ENCODE measurements at regions not wholly inside any gene's neighbourhood (a gene's known extent, or its start where the extent isn't known, plus 50 kb on each side); places are given as distances from the start of the nearest gene placed in this dataset.
"Not testable (repeated sequence)": the region's sequence is repeated elsewhere in the genome, so short reads cannot be mapped to it uniquely, and the experiment has no call there.

DNA sequence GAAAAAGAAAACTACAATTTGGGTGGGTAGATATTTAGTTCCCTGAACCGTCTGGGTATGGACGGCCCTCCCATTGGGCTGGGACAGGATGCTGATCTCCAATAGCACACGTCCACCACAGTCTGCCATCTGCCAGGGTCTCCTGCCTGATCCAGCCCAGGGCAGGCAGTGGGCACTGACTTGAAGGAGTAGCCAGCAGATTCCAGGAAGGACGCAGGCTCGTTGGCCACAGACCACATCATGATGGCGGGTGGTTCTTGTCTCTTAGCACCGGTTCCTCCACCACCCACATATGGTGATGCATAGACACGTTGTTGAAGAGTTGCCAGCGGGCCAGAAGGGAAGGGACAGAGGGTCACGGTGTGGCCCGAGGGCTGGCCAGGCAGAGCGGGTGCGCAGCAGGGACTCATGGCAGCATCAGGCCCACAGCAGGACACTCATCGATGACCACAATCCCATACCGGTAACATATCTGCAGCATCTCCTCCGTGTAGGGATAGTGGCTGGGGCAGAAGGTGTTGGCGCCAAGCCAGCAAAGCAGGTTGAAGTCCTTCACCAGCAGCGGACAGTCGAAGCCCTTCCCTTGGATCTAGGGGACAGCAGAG, 155.8 kb upstream of the FAM174A start:
- ATAC-seq = not testable (repeated sequence)

DNA sequence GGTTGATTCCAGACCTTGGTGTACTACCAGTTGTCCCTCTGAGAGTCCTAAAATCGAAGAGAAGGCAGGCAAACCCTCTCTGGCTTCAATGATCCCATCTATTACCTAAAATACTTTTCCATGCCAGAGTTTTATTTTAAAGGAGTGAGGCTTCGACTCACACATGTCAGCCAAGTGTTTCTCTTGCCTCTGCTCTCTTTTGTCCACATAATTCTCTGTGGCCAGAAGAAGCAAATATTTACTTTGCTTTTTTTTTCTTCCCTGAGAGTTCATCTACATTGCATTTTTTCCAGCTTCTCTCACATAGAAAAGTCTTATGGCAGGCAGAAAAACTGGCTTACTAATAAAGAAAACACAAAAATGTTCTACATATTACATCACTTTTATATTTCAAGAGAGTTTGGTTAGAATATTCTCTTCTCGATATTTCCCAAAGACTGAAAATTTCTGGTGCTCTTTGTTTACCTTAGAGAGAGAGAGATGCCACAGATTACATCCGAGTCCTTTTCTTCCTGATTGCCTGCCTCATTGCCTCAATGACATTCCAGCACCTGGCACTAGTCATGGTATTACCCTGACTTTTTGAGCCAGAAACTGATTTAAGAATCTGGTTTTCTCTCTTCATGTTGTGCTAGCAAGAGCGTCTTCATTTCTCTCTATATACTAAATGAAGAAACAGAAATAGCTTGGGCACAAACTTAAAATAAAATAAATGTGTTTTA, 170.3 kb upstream of the FAM174A start:
- not testable (repeated sequence) for ATAC-seq

DNA sequence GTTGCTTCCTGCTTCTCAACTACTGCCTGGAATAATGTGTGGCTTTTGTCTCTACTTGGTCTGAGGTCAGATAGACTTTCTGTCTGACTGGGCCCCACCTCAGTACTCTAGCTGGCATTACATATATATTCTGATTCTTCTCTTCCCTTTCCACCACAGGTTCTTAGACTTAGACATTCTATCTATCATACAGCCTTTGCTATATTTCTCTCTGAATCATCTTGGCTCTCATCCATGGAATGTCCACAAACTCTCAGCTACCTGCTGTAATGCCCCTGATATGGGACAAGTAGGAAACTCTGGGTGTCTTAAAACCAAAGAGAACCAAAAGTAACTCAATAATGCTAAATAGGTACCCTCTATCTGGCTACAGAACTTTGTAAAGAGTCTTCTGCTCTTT, 170.8 kb upstream of the FAM174A start:
- not testable (repeated sequence) for ATAC-seq

DNA sequence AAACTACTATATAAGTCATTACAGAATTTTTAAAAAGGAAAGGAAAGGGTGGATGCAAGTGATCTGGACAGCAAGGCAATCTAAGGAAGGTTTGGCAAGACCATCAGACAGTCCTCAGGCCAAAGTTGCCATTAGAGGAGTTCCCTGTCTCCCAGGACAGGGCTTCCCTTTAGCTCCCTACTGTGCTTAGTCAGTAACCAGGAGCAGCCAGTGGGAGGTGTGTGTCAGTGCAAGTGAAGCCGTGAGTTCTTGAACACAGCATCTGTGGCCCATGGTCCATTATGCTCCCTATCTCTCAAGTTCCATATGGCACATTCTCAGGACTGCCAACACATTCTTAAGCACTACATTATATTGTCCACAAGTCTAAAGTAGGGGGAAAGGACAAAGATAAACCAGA, 175.2 kb upstream of the FAM174A start:
- ATAC-seq = not testable (repeated sequence)

DNA sequence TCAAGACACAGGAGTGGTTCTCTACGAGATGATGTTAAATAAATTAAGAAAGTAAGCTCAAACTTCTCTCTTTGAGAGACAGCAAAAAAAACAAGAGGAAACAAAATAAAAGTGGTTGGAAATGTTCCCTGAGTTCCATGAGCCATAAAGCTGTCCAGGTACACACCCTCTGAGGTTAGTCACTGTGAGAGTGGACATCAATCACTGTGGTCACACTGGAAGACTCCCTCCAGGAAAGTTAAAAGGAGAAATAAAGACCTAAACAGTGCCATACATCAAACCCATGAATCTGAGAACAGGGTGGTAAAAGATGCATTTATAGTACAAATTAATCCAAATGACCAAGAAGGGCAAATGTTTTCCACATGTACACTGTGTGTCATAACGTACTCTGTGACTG, 188.9 kb upstream of the FAM174A start:
- not testable (repeated sequence) for ATAC-seq

DNA sequence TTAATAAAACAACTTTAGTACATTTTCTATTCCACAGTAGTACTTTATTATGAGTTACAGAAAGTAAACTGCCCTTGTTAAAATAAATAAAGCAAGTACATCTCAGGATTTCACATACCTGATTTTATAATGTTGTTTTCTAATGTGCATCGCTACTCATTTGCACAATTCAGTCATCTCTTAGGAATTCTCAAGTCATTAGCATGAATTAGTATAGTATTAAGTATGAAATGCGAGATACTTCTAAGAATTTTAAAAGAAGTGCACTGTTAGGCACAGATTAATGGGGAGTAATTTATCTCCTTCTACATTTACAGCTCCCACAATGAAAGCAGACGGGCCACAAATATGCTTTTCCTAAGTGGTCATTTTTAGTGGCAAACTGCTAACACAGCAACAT, 193.7 kb upstream of the FAM174A start:
- ATAC-seq = not testable (repeated sequence)

DNA sequence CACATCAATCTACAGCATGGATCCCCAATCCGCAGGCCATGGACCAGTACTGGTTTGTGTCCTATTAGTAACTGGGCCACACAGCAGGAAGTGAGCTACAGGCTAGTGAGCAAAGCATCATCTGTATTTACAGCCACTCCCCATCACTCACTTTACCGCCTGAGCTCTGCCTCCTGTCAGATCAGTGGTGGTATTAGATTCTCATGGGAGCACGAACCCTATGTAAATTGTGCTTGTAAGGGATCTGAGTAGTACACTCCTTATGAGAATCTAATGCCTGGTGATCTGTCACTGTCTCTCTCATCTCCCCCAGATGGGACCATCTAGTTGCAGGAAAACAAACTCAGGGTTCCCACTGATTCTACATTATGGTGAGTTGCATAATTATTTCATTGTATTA, 212.7 kb upstream of the FAM174A start:
- no peak for ATAC-seq

DNA sequence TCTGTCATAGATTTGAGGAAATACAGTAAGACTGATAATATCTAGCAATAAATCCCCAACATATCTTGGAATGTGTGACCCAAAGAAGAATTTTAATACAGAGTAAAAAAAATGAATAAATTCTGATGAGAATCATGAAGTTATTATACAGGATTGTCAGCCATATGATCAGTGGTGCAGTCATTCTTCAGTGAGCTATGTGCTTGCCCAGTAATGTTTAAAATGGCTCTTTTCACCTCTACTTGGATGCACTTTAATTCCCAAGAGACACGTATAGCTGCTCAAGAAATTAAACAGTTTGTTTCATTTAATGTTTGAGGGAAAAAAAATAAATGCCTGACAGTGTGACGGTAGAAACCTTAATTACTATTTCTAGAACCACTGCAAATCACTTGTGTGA, 215.3 kb upstream of the FAM174A start:
- ATAC-seq = no peak

DNA sequence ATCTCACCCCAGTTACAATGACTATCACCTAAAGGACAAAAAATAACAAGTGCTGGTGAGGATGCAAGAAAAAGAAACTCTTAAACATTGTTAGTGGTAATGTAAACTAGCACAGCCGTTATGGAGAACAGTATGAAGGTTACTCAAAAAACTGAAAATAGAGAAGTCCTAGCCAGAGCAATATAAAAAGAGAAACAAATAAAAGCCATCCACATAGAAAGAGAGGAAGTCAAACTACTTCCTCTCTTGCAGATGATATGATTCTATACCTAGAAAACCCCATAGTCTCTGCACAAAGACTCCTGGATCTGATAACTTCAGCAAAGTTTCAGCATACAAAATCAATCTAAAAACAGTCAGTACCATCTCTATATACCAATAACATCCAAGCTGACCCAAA, 221.5 kb upstream of the FAM174A start:
- ATAC-seq = no peak

DNA sequence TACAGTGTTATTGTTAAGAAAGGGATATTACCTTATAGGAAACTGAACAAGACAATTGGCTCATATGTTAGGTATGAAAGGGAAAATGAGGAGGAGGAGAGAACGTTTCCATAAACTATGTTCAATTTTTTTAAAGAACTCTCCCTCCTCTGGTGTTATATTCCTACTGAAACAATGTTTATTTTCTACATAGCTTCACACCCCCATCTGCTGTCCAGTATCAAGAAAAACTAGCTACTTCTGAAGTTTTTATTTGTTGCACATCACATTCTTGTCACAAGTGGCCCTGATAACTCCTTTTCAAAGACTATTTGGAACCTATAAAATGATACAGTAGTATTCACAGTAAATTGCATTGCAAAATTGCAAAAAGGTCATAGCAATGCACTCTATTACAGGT, 223.4 kb upstream of the FAM174A start:
- ATAC-seq = no peak

DNA sequence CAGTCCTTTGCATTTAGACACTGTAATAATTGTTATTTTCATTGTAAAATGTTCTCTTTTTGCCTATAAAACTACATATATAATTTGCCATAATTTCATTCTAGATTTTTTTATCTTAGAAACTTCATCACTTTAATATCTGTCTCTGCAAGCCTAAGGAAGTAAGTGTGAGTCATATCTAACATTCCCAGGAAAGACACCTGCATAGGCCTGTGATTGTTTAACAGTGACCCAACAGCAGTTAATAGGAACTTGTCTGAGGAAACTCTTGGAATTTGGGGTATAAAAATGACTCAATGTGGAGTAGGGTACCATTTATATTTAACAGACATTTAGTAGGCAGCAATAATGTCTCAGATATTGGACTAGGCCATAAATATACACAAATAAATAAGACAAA, 229.2 kb upstream of the FAM174A start:
- ATAC-seq = no peak

DNA sequence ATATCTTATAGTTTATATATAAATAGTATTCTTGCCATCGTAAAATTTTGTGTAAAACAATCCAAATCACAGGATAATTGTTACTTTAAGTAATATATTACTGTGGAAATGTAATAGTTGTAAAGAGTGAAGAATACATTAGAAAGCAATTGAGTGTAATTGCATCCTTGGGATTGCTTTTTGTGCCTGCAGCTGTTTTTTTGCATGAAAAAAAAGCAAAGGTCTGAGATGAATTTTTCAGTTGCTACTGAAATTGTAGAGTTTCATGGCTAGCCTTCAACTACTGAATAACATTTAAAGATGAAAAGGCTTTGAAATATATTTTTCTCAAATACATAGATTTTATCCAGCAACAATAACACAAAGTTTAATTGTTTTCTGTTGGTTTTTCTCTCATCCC, 232.0 kb upstream of the FAM174A start:
- ATAC-seq = no peak

DNA sequence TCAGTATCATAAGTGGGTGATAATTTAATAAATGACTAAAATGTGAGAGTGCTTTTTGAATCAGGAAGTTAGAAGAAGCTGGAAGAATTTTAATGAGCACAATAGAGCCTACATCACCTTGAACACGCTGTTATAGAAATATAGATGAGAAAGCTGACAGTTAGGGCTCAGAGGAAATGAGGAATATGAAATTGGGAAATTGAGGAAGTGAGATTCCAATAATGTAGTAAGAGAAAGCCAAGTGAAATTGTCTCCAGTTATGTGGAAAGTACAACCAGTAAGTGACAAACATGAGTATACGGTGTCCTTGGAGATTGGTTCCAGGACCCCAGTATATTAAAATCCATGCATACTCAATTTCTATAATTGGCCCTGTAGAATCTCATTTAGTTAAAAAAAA, 235.9 kb upstream of the FAM174A start:
- no peak for ATAC-seq

DNA sequence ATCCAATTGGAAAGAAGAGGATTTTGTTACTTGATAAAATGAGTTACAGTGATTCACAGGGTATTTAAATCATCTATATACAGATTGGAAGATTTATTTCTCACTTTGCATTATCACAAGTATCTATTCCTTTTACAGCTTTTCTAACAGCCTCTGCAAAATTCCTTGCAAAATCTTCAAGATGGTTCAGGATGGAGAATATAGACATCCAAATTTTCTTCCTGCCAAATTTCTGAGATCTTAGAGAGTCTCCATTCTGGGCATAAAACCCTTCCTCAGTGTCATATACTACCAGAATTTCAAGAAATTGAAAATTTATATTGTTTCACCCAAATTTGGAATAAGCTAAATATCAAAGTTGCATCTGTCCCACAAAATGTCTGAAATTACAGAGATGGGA, 259.1 kb upstream of the FAM174A start:
- ATAC-seq = no peak

DNA sequence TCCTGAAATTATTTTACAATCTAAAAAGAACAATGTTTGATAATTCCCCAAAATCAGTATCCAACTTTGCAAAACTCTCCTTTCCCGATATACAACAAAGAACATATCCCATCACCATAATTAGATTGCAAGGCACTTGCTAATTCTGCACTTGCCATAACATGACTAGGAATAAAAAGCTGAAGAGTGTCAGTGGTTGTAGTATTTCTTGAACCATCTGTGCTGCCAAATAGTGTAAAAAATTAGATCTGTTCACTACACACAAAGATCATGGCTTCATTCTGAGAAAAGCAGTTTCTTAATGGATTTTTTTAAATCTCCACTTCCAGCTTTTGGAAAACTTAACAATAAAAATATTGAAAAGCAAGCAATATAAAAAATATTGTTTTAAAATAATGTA, 259.5 kb upstream of the FAM174A start:
- no peak for ATAC-seq

DNA sequence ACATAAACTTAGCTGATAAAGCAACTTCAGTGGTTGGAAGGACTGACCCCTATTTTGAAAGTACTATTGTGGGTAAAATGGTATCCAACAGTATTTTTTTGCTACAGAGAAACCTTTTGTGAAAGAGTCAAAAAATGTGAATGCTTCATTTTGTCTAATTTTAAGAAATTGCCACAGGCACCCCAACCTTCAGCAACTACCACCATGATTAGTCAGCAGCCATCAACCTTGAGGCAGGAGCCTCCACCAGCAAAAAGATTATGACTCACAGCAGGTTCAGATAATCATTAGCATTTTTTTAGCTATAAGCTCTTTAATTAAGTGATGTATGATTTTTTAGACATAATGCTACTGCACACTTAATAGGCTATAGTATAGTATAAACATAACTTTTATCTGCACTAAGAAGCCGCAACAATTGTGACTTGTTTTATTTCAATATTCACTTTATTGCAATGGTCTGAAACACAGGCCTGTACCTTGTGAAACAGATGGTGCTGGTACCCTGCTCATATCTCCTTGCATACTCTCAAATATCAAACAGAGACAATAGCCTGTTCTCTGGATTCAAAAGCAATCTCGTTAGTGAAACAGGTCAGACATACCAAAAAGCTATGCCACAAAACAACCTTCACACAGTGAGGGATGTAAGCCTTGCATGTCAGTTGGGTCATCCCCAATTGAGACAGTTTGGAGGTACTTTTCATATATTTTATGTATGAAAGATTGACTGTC, 261.2 kb upstream of the FAM174A start:
- ATAC-seq = no peak

DNA sequence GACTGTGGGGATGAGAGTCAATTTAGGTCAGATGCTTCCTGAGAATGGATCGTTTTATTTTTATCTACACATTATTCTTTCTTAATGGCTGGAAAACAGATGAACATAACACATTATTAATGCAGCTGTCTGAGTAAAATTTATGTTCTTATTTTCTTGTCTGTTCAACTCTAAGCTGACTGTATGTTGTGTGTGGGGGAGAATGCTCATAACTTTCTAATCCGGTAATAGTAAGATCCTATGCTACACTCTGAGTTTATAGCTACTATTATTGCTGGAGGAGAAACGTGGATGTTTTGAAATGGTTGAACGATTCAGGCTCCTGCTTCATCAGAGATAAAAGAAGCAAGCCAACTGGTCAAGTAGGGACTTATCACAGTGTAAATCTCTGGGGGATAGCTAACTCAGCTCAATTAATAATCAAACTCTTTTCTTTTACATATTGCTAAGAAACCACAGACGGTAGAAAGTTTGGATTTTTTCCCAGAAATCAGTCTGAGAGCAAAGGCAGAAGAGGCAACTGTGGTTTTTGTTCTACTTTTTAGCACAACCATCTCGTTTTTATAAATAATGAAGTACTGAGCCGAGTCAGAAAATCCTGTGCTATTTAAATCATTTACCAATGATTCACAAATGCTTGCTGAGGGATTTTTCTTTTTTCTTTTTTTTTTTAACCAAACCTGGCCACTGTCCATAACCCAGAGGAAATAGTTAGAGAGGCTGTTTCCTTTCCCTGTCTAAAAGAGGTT, 265.0 kb upstream of the FAM174A start:
- ATAC-seq = no peak

DNA sequence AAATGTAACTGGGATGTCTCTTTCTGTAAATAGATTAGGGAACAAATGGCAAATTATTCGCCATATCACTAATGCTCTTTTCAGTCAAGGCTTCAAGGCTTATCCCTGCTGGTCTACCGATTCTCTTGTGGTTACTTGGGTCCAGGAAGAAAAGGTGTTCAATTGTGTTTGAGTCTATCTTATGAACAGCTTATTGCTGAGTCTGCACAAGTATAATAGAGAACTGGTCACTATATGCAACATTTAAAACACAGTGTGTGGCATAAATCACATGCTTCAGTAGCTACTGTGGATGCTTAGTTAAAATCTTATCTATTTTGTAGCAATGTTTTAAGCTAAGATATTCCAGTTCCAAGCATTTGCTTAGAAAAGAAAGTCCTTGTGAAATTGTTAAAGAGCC, 274.2 kb upstream of the FAM174A start:
- no peak for ATAC-seq

DNA sequence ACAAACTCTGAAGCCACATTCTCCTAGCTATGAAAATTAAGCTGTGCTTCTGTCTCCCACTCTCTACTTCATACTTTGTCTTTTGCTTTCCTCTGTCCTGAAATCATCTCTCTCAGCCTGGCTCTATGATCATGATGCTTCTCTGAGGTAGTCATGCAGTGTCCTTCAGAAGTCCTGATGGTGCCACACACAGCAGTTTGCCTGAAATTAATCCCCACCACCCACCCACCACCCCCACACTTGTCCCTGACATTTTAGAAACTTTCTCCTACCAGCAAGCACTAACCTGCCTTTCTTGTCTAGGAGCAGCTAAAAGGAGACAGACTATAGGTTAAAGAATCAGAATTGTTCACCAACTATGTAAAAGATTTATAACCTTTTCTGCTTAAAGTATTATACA, 282.2 kb upstream of the FAM174A start:
- ATAC-seq = no peak

DNA sequence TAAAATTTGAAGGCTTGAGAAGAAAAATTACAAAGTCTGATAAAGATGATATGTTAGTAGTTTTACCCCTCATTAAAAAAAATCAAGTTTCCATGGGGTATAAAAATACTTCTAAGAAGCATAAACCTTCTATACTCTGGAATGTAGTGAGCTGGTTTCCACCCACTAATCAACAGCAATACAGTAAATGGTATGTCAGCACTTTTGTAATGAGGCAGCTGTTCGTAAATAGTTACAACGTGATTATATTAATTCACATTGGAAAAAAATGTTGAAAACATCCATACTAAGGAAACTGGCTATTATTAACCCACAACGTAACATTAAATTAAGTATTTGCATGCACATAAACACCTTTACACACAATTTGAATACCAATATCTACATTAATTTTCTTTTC, 283.1 kb upstream of the FAM174A start:
- no peak for ATAC-seq

DNA sequence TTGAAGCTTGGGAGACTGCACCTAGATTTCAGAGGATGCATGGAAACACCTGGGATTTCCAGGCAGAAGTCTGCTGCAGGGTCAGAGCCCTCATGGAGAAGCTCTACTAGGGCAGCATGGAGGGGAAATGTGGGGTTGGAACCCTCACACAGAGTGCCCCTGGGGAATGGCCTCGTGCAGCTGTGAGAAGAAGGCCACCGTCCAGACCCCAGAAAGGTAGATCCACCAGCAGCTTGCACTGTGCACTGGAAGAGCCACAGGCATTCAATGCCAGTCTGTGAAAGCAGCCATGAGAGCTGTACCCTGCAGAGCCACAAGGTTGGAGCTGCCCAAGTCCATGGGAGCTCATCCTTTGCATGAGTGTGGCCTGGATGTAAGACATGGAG, 285.3 kb upstream of the FAM174A start:
- no peak for ATAC-seq

DNA sequence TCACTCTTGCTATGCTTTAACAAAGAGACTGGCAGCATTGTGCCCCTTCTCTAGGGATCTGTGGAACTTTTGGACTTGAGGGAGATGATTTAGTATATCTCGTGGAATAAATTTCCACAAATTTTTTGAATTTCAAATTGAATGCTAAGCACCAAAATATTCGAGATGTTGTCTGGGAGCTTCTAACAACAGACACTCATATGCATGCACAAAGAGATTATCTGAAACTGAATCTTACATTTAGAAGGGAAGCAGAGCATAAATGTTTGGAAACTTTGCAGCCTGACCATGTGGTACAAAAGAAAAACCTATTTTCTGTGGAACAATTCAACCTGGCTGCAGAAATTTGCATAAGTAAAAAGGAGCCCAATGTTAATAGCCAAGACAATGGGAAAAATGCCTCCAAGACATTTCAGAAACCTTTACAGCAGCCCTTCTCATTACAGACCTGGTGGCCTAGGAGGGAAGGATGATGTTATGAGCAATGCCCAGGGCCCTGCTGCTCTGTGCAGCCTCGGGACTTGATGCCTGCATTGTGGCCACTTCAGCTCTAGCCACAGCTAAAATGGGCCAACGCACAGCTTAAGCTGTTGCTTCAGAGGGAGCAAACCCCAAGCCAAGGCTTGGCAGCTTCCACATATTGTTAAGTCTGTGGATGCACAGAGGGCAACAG, 285.8 kb upstream of the FAM174A start:
- ATAC-seq = no peak

DNA sequence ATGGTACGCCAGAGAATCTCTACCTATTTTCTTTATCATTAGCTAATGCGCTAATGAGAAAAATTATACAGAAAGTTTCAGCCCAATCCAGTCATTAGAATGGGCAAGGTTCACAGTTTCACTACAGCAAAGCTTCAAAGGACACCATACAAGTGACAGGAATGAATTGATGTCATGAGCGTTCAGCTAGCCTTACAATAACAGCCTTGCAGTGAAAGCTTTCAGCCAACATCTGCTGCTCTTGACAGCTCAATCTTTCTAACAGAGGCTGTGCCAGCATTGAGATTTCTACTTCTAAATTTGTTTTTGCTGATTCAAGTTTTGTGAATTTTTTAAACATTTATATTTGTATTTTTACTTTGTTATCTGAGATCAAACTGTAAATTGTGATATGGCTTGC, 302.4 kb upstream of the FAM174A start:
- no peak for ATAC-seq
